Uterus (tissue), 2 donors: ENCODE measurements at regions not wholly inside any gene's neighbourhood (a gene's known extent, or its start where the extent isn't known, plus 50 kb on each side); places are given as distances from the start of the nearest gene placed in this dataset.

Source experiments
- POLR2A ChIP-seq, 2 donors: fragments of 450-650 bp; IDR thresholded peaks; one replicate each; pipeline ENCODE4 v1.6.1; 2016; ENCODE audit warnings: antibody characterized with exemption in 2 of 2, mild to moderate bottlenecking in 1 of 2, moderate library complexity in 1 of 2
- TF ChIP-seq, protein P1 (sequence below), 4 experiments: fragments of 200-600 bp in 2 of 4; fragments of 450-650 bp in 2 of 4; sonication (generic) in 2 of 4; IDR thresholded peaks; one replicate each; pipeline ENCODE4 v1.5.1; 2016 to 2019; ENCODE audit warnings: antibody characterized with exemption in 4 of 4, mild to moderate bottlenecking in 2 of 4, moderate library complexity in 1 of 4

DNA sequence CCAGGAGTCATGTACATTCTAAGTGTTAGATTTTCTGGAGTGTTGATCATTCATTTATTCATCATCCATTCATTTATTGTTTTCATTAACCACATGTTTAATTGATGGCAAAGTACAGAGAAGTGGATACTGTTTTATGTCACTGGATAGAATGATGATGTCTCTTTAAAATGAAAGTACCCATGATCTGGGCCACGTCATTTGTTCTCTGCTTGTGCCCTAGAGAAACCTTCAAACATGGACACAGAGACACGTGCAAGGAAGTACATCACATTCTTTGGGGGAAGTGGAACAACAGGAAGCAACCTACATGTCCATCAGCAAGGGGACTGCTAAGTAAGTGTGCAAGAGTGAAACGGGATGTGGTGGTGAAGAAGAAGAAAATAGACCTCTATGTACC lies 75.8 kb upstream of the TSHZ2 start:
- TF ChIP-seq POLR2A (IDR thresholded peaks at IDR 0.05): no peak
- TF ChIP-seq, protein P1, sequence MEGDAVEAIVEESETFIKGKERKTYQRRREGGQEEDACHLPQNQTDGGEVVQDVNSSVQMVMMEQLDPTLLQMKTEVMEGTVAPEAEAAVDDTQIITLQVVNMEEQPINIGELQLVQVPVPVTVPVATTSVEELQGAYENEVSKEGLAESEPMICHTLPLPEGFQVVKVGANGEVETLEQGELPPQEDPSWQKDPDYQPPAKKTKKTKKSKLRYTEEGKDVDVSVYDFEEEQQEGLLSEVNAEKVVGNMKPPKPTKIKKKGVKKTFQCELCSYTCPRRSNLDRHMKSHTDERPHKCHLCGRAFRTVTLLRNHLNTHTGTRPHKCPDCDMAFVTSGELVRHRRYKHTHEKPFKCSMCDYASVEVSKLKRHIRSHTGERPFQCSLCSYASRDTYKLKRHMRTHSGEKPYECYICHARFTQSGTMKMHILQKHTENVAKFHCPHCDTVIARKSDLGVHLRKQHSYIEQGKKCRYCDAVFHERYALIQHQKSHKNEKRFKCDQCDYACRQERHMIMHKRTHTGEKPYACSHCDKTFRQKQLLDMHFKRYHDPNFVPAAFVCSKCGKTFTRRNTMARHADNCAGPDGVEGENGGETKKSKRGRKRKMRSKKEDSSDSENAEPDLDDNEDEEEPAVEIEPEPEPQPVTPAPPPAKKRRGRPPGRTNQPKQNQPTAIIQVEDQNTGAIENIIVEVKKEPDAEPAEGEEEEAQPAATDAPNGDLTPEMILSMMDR (IDR thresholded peaks at IDR 0.05): no peak
